Caco-2 (cell line): ENCODE measurements at regions not wholly inside any gene's neighbourhood (a gene's known extent, or its start where the extent isn't known, plus 50 kb on each side); places are given as distances from the start of the nearest gene placed in this dataset.

Source experiments
- BruUV-seq: library from RNA; stranded (reverse); fragments of 400-500 nt; replicated peaks from 2 replicates; lab custom pipeline; 2021; lab: Mats Ljungman, UMichigan
- CTCF ChIA-PET: fragments of 300-600 bp; sonication (Branson Sonifier 250); formaldehyde crosslinking; loops from one replicate; lab custom pipeline; 2022; ENCODE audit warnings: antibody characterized with exemption; lab: Charles Lee
- POLR2A ChIA-PET: fragments of 300-600 bp; sonication (Branson Sonifier 250); formaldehyde crosslinking; loops from one replicate; lab custom pipeline; 2022; ENCODE audit warnings: antibody characterized with exemption; lab: Charles Lee
- DNase-seq, 2 experiments: peaks; one replicate each; pipeline versions ENCODE4 v3.0.0 to v3.0.0-alpha.2; 2020 to 2022
- H3K27me3 ChIP-seq: replicated peaks from 2 replicates; pipeline ENCODE4 v1.6.0; 2011; ENCODE audit warnings: low read length; ENCODE audit not compliant: control insufficient read depth, insufficient read depth
- H3K36me3 ChIP-seq: 2 replicates; pipeline ENCODE4 v1.5.1; 2011; ENCODE audit warnings: low read length; ENCODE audit not compliant: control insufficient read depth, insufficient read depth
- H3K4me1 ChIP-seq: fragments of 250-450 bp; sonication (Bioruptor Pico); 2 replicates; pipeline ENCODE4 v1.5.1; 2020; ENCODE audit warnings: mild to moderate bottlenecking
- H3K4me3 ChIP-seq: 2 replicates; pipeline ENCODE4 v1.5.1; 2011; ENCODE audit warnings: low read depth, mild to moderate bottlenecking, control low read depth, low read length
- H3K9me3 ChIP-seq: fragments of 250-450 bp; sonication (Bioruptor Pico); 2 replicates; pipeline ENCODE4 v1.5.1; 2020; ENCODE audit warnings: mild to moderate bottlenecking, moderate library complexity
- H3K27ac Mint-ChIP-seq: one replicate; pipeline ENCODE4 v1.8.0; 2022; ENCODE audit warnings: mixed read lengths; ENCODE audit not compliant: unreplicated experiment
- H3K27me3 Mint-ChIP-seq: one replicate; pipeline ENCODE4 v1.8.0; 2022; ENCODE audit warnings: mixed read lengths; ENCODE audit not compliant: insufficient read depth, unreplicated experiment
- H3K36me3 Mint-ChIP-seq: one replicate; pipeline ENCODE4 v1.8.0; 2022; ENCODE audit warnings: mild to moderate bottlenecking, mixed read lengths; ENCODE audit not compliant: insufficient read depth, unreplicated experiment
- H3K4me1 Mint-ChIP-seq: one replicate; pipeline ENCODE4 v1.8.0; 2022; ENCODE audit warnings: low read depth, mixed read lengths; ENCODE audit not compliant: unreplicated experiment
- H3K4me3 Mint-ChIP-seq: one replicate; pipeline ENCODE4 v1.8.0; 2022; ENCODE audit warnings: mild to moderate bottlenecking, moderate library complexity, mixed read lengths; ENCODE audit not compliant: unreplicated experiment
- H3K9me3 Mint-ChIP-seq: one replicate; pipeline ENCODE4 v1.8.0; 2022; ENCODE audit warnings: mixed read lengths; ENCODE audit not compliant: unreplicated experiment
- intact Hi-C: fragments of 100-400 bp; cut with micrococcal nuclease; formaldehyde crosslinking; loops from one replicate; pipeline ENCODE4 v1.10.0; 2022; ENCODE audit not compliant: unreplicated experiment
- TF ChIP-seq, protein P1 (sequence below), 2 experiments: fragments of 200-600 bp in 1 of 2; IDR thresholded peaks; 1 replicate in 1 of 2; 2 replicates in 1 of 2; pipeline versions ENCODE4 v1.5.1 to v1.8.0; 2011 to 2022; ENCODE audit warnings: antibody characterized with exemption in 1 of 2, control low read depth in 1 of 2, inconsistent platforms in 1 of 2, low read depth in 1 of 2, low read length in 1 of 2, mild to moderate bottlenecking in 1 of 2, moderate library complexity in 1 of 2; ENCODE audit not compliant: insufficient read depth in 1 of 2, severe bottlenecking in 1 of 2, unreplicated experiment in 1 of 2

DNA sequence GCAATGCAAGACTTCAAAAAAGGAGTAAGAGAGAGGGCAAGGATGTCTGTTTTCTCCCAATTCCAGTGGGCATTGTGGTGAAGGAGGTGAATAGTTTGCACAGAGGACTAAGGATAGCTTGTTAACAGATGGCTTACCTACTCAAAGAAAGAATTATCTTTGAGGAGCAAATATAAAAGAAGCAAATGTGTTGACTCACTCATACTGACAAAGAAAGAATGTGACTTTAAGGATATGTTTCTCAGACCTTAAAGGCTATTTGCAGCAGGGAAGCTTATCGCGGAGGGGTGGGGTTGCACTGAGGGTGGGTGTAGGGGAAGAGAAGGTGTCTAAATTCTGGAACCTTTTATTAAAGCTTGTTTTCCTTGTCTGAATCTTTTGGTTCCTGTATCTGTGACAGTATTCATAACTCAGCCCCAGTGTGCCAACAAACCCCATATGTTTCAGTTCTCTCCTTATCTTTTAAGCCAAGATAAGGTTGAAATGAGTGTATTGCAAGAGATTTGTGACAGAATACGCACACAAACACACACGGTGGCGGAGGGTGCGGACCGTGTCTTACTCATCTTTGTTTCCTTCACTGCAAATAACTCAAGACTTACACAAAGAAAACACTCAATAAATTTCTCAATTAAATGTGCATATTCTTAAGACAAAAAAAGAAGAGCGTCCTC is 146.4 kb upstream of the ARID2 start:
- H3K4me3 Mint-ChIP-seq: peak overlapping the region; percentile 54
- H3K36me3 Mint-ChIP-seq: no peaks in the 10 kb centered on the region
- H3K27ac Mint-ChIP-seq: peak overlapping the region; percentile 66
- no peaks in the 10 kb centered on the region for H3K36me3 ChIP-seq
- intact Hi-C loops: loop anchor here (1.0 to 10.0 kb wide), 7 partner anchors 11 to 391 kb away; no protein-coding TSS in a partner anchor
- peaks cover 4% of the 10 kb centered on the region for H3K27me3 Mint-ChIP-seq
- peak; percentile 75 to 88 for DNase-seq
- POLR2A ChIA-PET: interaction anchor here (0.5 to 0.6 kb wide), 3 partner anchors 40 to 147 kb away, joined by 4 to 5 read pairs (median 5); no protein-coding TSS in a partner anchor
- no peak overlapping the region for H3K4me3 ChIP-seq
- H3K4me1 Mint-ChIP-seq: peaks cover 38% of the 10 kb centered on the region
- H3K9me3 Mint-ChIP-seq: peaks cover 14% of the 10 kb centered on the region
- no TSS peak for BruUV-seq
- H3K4me1 ChIP-seq: peaks cover 28% of the 10 kb centered on the region
- TF ChIP-seq, protein P1, sequence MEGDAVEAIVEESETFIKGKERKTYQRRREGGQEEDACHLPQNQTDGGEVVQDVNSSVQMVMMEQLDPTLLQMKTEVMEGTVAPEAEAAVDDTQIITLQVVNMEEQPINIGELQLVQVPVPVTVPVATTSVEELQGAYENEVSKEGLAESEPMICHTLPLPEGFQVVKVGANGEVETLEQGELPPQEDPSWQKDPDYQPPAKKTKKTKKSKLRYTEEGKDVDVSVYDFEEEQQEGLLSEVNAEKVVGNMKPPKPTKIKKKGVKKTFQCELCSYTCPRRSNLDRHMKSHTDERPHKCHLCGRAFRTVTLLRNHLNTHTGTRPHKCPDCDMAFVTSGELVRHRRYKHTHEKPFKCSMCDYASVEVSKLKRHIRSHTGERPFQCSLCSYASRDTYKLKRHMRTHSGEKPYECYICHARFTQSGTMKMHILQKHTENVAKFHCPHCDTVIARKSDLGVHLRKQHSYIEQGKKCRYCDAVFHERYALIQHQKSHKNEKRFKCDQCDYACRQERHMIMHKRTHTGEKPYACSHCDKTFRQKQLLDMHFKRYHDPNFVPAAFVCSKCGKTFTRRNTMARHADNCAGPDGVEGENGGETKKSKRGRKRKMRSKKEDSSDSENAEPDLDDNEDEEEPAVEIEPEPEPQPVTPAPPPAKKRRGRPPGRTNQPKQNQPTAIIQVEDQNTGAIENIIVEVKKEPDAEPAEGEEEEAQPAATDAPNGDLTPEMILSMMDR (IDR thresholded peaks at IDR 0.05; ENCODE audit: insufficient read depth in 1 of 2, low read depth in 1 of 2, low read length in 1 of 2, severe bottlenecking in 1 of 2, unreplicated experiment in 1 of 2): no peak
- no peaks in the 10 kb centered on the region for H3K9me3 ChIP-seq
- H3K27me3 ChIP-seq: no peaks in the 10 kb centered on the region
- CTCF ChIA-PET: interaction anchor here (0.6 to 1.8 kb wide), 6 partner anchors 13 to 144 kb away, joined by 3 to 6 read pairs (median 4); no protein-coding TSS in a partner anchor

DNA sequence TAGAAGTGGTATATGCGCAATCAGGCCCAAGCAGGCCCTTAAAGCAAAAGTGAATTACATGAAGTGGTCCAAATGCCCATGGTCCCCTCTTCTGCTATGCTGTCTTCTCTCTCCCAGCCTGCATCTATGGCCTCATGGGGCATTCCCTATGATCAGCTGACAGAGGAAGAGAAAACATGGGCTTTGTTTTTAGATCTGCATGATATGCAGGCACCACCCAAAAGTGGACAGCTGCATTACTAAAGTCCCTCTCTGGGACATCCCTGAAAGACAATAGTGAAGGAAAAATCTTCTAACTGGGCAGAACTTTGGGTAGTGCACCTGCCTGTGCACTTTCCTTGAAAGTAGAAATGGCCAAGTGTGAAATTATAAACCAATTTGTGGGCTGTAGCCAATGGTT is 145.2 kb upstream of the ARID2 start:
- H3K36me3 Mint-ChIP-seq: no peaks in the 10 kb centered on the region

DNA sequence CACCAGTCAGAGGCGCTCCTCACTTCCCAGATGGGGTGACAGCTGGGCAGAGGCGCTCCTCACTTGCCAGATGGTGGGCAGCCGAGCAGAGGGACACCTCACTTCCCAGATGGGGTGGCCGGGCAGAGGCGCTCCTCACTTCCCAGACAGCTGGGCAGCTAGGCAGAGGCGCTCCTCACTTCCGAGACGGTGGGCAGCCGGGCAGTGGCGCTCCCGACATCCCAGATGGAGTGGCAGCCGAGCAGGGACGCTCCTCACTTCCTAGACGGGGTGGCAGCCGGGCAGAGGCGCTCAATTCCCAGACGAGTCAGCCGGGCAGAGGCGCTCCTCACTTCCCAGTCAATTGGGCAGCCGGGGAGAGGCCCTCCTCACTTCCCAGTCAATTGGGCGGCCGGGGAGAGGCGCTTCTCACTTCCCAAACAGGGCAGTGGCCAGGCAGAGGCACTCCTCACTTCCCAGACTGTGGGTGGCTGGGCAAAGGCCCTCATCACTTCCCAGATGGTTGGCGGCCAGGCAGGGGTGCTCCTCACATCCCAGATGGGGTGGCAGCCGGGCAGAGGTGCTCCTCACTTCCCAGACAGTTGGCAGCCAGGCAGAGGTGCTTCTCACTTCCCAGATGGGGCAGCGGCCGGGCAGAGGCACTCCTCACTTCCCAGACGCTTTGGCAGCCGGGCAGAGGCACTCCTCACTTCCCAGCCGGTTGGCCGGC is 143.8 kb upstream of the ARID2 start:
- intact Hi-C loops: loop anchor here (10.0 kb wide), 1 partner anchor 291 kb away; no protein-coding TSS in a partner anchor
- Histone ChIP-seq H3K4me3 (no peak overlapping the region), H3K27me3 (no peaks in the 10 kb centered on the region), H3K9me3 (no peaks in the 10 kb centered on the region), H3K4me1 (peaks cover 28% of the 10 kb centered on the region), H3K36me3 (no peaks in the 10 kb centered on the region)
- Mint-ChIP-seq H3K9me3 (peaks cover 14% of the 10 kb centered on the region), H3K36me3 (no peaks in the 10 kb centered on the region), H3K4me1 (peaks cover 43% of the 10 kb centered on the region), H3K27ac (no peak overlapping the region), H3K4me3 (no peak overlapping the region), H3K27me3 (peaks cover 4% of the 10 kb centered on the region)
- TF ChIP-seq, protein P1 (IDR thresholded peaks at IDR 0.05; ENCODE audit: insufficient read depth in 1 of 2, low read depth in 1 of 2, low read length in 1 of 2, severe bottlenecking in 1 of 2, unreplicated experiment in 1 of 2): no peak
- CTCF ChIA-PET: interaction anchor here (0.7 kb wide), 1 partner anchor 255 kb away, joined by 3 read pairs; no protein-coding TSS in a partner anchor
- BruUV-seq: no TSS peak
- POLR2A ChIA-PET: no interaction called here
- no peak for DNase-seq

More for the DNA sequence above, 145.2 kb upstream of the ARID2 start:
- H3K4me1 ChIP-seq: peaks cover 28% of the 10 kb centered on the region
- H3K36me3 ChIP-seq: no peaks in the 10 kb centered on the region
- ChIA-PET CTCF (interaction anchor here (1.6 kb wide), 1 partner anchor 41 kb away, joined by 4 read pairs; no protein-coding TSS in a partner anchor), POLR2A (no interaction called here)
- H3K9me3 ChIP-seq: no peaks in the 10 kb centered on the region
- BruUV-seq: no TSS peak
- Mint-ChIP-seq H3K27ac (no peak overlapping the region), H3K4me3 (no peak overlapping the region), H3K9me3 (peaks cover 14% of the 10 kb centered on the region), H3K27me3 (peaks cover 4% of the 10 kb centered on the region), H3K4me1 (peaks cover 43% of the 10 kb centered on the region)
- TF ChIP-seq, protein P1 (IDR thresholded peaks at IDR 0.05; ENCODE audit: insufficient read depth in 1 of 2, low read depth in 1 of 2, low read length in 1 of 2, severe bottlenecking in 1 of 2, unreplicated experiment in 1 of 2): no peak
- no peaks in the 10 kb centered on the region for H3K27me3 ChIP-seq
- no peak overlapping the region for H3K4me3 ChIP-seq
- no peak for DNase-seq
- intact Hi-C loops: loop anchor here (5.0 to 10.0 kb wide), 2 partner anchors 73 to 290 kb away; no protein-coding TSS in a partner anchor
